ENCODE measurements at regions not wholly inside any gene's neighbourhood (a gene's known extent, or its start where the extent isn't known, plus 50 kb on each side); places are given as distances from the start of the nearest gene placed in this dataset.

DNA sequence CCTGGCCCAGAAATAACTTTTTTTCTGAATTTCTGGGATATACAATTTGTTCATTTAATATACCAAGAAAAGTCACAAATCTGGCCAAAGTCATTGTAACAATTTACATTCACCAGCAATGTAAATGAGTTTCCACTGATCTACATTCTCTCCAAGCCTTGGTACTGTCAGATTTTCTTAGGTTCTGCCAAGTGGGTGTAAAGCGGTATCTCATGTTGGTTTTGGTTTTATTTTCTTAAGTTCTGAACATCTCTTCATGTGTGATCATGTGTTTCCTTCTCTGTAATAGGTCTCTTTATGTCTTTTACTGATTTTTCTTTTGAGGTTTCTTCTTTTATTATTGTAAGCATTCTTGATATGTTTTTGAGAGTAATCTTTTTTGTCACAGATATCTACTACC is 235.6 kb upstream of the COL8A1 start:
- no peak for TF ChIP-seq POLR2A (IDR thresholded peaks at IDR 0.05; ENCODE audit: low read depth, low read length)
- no peak for TF ChIP-seq BHLHE40 (IDR thresholded peaks at IDR 0.05; ENCODE audit: borderline replicate concordance in 1 of 2, low read depth in 2 of 2, low read length in 1 of 2)
- TF ChIP-seq KDM1A (IDR thresholded peaks at IDR 0.05; ENCODE audit: borderline replicate concordance): no peak
- TF ChIP-seq RAD21 (IDR thresholded peaks at IDR 0.05; ENCODE audit: insufficient read depth, low read depth, low read length): no peak
- TF ChIP-seq SIX5 (IDR thresholded peaks at IDR 0.05; ENCODE audit: low read depth, low read length, severe bottlenecking): no peak
